HL-60/S4 treated with retinoic acid at 250 ng/mL for 4 days and 3 days (cell line): ENCODE measurements at regions not wholly inside any gene's neighbourhood (a gene's known extent, or its start where the extent isn't known, plus 50 kb on each side); places are given as distances from the start of the nearest gene placed in this dataset.
"Not testable (repeated sequence)": the region's sequence is repeated elsewhere in the genome, so short reads cannot be mapped to it uniquely, and the experiment has no call there.

Experiments used
- in situ Hi-C: fragments of 300-500 bp; cut with MboI; formaldehyde crosslinking; loops from 2 replicates; pipeline ENCODE4 v1.7.0; 2022; ENCODE audit warnings: low sequenced_read_pairs

- in situ Hi-C loops = no loop called here
These were observed 321.8 kb upstream of the SPRED2 start for GRCh38 chr2:65754219-65754618.

DNA sequence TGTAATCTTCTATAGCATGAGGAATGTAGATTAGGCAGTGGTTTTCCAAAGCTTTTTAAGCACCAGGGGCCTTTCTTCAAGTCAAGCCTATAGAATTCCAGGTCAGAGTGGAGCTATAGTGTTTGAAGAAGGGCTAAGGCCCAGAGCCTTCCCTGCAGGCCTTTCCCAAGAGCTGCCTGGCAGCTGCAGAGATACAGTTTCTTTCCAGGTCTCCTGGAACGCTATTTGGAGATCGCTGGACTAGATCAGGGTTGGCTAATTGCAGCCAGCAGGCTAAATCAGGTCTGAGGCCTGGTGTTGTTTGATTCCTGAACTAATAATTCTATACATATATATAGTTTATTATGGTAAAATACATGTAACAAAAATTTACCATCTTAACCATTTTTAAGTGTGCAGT lies 319.0 kb upstream of the SPRED2 start:
- in situ Hi-C loops = no loop called here

- in situ Hi-C loops = no loop called here
These were observed 317.1 kb upstream of the SPRED2 start for GRCh38 chr2:65749545-65749944.

- in situ Hi-C loops = not testable (repeated sequence)
These were observed 315.5 kb upstream of the SPRED2 start for GRCh38 chr2:65747875-65748274.

DNA sequence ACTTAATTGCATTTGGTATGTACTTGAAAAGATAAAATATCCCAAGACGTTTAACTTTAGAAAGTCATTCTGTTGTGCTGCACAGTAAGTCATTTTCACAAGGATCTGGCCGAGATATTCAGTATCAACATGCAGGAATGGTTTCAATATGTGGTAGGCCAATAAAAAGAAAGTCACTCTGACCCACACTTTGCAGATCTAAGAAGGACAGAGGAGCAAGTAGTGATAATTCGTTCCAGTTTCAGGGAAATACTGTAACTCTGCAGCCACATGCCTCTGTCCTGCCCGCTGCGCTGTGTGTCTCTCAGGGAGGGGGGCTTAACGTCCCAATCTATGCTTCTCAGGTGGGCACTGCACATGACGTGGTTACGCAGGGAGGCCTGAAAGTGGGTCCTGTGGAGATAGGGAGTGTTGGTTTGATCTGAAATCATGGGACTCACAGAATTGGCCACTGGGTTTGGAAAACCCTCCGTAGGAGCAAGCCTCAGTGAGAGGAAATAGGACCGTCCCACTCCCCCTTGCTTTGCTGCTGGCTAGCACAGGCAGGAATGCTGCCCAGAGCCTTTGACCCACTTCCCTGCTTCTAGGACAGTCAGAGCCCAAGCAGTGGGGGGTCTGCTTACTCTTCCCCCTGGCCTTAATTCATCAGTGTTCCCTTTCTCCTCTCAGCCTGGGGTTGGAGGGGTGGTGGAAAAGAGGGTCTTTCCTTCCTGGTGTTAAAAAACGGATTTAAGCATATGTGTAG lies 314.7 kb upstream of the SPRED2 start:
- in situ Hi-C loops = no loop called here

- in situ Hi-C loops = no loop called here
These were observed 312.2 kb upstream of the SPRED2 start for GRCh38 chr2:65744477-65745200.

GRCh38 chr2:65742977-65743376 lies 310.6 kb upstream of the SPRED2 start:
- in situ Hi-C loops = no loop called here

GRCh38 chr2:65739927-65740326 lies 307.5 kb upstream of the SPRED2 start:
- in situ Hi-C loops = no loop called here

DNA sequence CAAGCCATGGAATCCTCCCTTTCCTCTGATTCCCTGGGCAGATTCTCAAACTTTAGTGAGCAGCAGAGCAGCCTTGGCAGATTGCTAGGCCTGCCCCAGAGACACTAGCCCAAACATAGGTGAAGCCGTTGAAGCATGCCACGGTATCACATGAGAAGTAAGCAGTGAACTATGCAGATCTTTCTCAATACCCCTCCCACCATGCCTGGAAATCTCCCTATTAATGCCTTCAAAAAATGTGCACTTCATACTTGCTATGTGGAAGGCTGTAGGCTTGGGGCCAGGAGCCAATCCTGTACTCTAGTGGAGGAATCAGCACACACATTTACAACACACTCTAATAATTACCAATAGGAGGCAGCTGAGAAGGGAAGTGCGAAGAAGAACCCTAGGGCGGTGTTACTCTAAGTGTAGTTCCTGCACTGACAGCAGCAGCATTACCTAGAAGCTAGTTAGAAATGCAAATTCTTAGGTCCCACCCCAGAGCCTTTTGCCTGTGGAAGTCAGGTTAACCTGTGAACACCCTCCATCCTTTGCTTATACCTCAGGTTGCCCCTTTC lies 305.1 kb upstream of the SPRED2 start:
- in situ Hi-C loops = no loop called here

DNA sequence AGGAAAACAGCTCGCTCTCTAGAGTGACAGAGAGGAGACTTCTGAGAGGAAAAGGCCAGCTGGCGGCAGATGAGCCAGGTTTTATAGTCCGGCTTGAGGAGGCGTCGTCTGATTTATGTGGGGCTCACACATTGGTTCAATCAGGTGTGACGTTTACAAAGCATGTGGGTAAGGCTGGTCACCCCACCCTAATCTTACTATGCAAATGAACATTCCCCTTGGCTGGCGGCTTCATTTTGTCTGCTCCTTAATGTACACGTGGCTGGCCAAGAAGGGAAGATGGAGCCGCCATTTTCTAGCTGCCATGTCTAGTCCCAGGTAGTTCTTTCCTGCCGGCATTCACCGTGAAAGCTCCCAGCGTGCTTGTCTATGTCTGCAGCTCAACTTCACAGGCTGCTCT lies 299.1 kb upstream of the SPRED2 start:
- in situ Hi-C loops = no loop called here

GRCh38 chr2:65730186-65730585 lies 297.8 kb upstream of the SPRED2 start:
- in situ Hi-C loops = no loop called here

- in situ Hi-C loops = no loop called here
These were observed 296.8 kb upstream of the SPRED2 start for GRCh38 chr2:65729246-65729645.

- in situ Hi-C loops = no loop called here
These were observed 296.2 kb upstream of the SPRED2 start for GRCh38 chr2:65728477-65729180.

DNA sequence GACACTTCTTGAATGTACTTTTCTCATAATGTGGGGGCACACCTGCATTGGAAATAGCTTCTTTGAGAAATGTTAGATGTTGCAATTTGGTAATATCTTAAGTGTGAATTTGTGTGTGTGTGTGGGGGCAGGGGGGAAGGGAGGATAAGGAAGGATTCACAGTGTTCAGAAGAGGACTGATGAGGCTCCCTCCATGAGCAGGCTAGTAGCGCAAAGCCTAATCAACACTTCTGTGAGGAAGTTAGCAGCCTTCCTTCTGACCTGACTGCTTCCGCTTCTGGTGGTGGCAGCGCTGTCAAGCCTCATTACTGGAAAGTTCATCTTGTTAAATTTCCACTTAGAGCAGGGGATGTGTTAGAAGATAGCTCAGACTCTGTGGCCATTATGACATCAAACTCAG lies 295.4 kb upstream of the SPRED2 start:
- in situ Hi-C loops = no loop called here

- in situ Hi-C loops = no loop called here
These were observed 295.0 kb upstream of the SPRED2 start for GRCh38 chr2:65727381-65727780.

- in situ Hi-C loops = no loop called here
These were observed 292.4 kb upstream of the SPRED2 start for GRCh38 chr2:65724752-65725151.

- in situ Hi-C loops = no loop called here
These were observed 291.9 kb upstream of the SPRED2 start for GRCh38 chr2:65724336-65724735.

DNA sequence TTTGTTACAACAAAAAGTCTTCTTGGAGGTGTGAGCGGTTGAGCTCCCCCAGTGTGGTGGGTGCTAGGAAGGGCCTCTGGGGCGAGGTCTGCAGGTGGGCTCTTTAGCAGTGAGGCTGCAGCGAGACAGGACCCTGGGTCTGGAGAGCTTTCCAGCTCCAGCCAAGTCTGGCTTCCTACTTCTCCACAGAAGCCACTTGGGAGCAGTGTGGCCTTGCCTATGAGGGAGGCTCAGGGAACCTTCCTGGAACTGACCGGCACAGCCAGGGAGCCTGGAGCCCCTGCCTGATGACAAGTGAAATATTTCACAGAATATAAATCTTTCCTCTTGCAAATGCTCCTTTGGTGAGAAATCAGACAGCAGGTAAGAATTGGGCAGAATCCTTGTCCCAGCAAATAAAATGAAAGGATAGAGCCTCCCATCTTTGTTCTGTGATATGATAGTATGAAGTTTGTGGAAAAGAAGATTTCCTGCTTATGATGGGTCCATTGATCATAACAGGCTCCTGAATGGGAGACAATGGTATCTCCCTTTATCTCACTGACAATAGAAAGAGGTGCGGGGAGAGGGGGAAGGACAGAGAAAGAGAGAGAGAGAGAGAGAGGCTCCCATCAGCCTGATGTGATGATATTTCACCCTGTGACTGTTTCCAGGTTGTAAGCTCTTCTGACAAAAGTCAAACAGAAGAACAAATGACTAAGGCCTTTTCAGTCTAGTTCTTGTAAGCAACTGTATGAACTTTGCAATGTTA lies 289.8 kb upstream of the SPRED2 start:
- in situ Hi-C loops = no loop called here

DNA sequence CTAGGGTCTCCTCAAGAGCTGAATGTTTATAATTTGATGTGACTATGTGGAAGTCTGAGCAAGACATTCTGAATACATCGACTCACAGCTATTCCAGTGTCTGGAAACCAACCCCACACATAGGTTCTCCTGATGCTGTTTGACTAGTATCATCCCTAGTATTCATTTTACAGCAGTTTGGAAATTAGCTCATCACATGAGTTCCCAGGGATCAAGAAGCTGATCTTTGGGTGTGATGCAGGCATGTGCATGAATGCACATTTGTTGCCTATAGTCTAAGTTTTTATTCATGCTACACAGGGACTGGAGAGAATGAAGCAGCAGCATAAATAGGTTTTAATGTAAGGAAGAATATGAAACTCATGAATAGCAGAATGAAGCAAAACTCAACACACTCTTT lies 284.3 kb upstream of the SPRED2 start:
- in situ Hi-C loops = no loop called here

DNA sequence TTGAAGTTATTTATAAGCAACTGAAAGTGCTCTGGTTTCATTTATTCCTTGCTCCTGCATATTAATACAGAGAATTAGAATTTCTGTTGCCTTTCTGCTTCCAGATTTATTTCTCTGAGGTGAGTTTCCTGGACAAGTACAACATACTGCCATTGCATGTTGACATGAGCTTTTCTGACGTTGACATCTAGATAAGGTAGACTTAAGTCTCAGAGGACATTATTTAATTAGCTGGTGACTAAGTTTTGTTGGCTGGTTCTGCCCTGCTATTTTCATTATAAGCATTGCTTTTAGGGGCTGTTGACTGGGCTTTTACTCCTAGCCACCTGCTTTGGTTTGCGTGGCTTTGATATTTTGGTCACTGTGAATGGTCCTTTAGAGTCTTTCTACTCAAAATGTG lies 282.9 kb upstream of the SPRED2 start:
- in situ Hi-C loops = no loop called here

DNA sequence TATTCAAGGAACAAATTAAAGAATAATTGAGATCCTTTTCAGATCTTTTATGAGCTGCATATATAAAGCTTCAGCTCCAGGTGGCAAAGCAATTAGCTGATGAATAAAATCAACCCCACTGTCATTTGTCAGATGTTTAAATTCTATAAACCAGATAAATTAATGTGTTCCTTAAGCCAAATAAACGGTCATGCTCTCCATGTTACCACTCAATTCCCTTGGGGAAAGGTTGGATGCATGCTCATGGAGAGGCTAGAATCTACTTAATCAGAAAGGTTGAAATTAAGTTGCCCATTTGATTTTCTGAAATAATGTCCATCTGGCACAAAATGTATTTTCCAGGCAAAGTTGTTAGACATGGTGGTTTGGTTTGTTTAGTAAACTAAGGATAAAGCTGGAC lies 282.5 kb upstream of the SPRED2 start:
- in situ Hi-C loops = no loop called here
